Epithelial cell of proximal tubule (primary cell): ENCODE measurements at regions not wholly inside any gene's neighbourhood (a gene's known extent, or its start where the extent isn't known, plus 50 kb on each side); places are given as distances from the start of the nearest gene placed in this dataset.

Experiments used
- DNase-seq: peaks from one replicate; pipeline ENCODE4 v3.0.0-alpha.2; 2011; ENCODE audit warnings: low read depth
- H3K4me3 ChIP-seq: 2 replicates; pipeline ENCODE4 v1.5.1; 2011; ENCODE audit warnings: low read depth, mild to moderate bottlenecking, low read length
- TF ChIP-seq, protein P1 (sequence below): conservative IDR thresholded peaks from 2 replicates; pipeline ENCODE4 v1.5.1; 2012; ENCODE audit warnings: low read depth, mild to moderate bottlenecking, low read length

DNA sequence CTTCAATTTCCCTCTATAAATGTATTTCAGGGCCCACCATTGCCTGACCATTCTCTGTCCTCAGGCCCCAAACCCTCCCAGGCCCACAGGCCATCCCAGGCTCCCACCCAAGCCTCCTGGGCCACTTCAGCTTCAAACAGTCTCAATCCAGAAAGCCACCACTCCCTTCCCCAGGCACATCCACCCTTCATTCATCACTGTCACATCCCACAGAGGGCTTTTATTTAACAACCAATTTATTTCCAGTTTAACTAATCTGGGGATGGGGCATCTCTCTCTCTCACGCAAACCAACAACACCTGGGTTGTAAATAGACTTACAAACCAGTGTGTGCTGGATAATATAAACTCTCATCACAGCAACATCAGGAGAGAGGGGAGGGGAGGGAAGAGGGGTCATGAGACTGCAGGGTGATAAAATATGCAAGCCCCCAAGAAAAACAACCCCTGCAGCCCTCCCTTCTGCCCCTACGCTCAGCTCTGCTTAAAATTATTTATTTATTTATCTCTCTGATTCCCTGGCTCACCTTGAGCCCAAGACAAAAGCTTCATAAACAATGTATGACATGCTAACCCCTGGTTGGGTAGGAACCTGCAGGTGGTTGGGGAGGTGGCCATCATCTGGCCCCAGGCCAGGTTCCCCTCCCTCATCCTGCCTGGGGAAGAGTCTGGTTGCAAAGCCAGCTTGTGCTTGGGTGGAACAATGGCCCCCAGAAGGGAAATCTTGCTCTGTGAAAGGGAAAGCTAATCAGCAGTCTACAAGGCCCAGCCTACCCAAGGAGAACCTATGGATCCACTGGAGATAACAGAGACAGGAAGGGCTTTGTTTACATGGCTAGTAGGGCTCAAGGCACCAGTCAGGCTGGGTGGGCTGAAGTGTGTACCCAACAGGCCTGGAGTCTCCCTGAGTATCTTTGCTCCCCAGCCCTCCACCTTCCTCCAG is 359.2 kb downstream of the BUD13 start:
- no peak overlapping the region for H3K4me3 ChIP-seq
- DNase-seq = no peak
- TF ChIP-seq, protein P1, sequence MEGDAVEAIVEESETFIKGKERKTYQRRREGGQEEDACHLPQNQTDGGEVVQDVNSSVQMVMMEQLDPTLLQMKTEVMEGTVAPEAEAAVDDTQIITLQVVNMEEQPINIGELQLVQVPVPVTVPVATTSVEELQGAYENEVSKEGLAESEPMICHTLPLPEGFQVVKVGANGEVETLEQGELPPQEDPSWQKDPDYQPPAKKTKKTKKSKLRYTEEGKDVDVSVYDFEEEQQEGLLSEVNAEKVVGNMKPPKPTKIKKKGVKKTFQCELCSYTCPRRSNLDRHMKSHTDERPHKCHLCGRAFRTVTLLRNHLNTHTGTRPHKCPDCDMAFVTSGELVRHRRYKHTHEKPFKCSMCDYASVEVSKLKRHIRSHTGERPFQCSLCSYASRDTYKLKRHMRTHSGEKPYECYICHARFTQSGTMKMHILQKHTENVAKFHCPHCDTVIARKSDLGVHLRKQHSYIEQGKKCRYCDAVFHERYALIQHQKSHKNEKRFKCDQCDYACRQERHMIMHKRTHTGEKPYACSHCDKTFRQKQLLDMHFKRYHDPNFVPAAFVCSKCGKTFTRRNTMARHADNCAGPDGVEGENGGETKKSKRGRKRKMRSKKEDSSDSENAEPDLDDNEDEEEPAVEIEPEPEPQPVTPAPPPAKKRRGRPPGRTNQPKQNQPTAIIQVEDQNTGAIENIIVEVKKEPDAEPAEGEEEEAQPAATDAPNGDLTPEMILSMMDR = no peak

DNA sequence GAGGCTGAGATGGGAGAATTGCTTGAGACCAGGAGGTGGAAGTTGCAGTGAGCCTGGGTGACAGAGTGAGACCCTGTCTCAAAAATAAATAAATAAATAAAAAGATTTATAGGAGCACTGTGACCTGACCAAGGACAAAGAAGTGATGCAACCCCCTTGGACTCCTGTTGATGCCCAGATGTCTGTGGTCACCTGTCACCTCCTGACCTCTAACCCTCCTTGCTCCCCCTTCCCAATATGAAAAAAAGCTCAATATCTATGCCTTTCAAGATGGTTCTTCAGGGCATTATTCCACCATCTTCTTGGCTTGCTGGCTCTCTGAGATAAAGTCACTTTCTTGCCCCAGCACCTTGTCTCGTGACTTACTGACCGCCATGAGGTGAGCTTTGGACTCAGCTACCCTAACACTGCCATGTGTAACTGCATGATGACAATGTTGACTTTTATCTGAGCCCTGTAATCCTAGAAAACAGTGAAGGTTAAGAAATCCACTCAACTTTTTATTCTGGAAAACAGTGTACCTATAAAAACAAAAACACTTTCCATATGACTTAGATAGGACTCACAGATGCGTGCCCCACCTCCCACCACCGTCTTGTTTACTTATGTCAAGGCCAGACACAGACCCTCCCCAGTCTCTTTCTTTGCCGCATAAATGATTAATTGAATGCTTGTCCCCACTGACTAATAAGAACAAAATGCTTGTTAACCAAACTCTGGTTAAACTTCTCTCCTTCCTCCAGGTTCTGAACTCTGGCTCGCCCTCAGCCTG is 360.5 kb downstream of the BUD13 start:
- TF ChIP-seq, protein P1 = no peak
- peak; percentile 12 for DNase-seq
- no peak overlapping the region for H3K4me3 ChIP-seq

DNA sequence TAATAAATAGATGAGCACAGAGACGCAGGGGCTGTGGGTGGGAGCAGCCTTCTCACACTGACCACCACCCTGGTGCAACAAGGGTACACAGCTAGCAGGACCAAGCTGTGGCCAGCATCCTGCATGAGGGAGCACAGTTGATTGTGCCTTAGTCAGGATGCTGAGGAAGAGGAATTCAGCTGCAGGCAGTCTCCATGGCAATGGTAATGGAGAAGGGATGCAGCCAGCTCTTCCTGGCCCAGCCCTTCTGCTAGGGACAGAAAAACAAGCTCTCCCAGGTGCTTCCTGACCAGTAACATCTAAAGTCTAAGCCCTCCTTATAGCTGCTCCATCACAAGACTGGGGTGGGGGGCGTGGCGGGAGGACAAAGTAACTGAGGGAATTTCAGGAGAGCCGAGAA is 363.5 kb downstream of the BUD13 start:
- TF ChIP-seq, protein P1 = no peak
- no peak overlapping the region for H3K4me3 ChIP-seq
- DNase-seq = no peak

DNA sequence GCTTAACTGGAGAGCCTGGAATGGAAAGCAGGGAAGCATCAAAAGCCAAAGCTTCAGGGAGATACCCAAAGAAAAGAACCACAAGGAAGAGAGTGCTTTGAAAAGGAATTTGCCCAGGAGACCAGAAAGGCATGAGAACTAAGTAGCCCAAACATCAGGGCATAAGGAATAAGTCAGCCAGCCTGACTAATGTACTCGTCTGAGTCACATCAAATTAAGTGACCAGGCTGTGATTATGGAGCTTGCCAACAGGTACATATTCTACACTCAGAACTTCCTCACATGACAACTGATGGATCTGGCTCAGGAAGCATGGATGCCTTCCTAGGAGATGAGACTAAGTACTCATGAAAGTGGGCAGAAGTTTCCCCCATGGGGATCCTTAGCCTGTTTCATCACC is 366.7 kb downstream of the BUD13 start:
- DNase-seq = no peak
- no peak overlapping the region for H3K4me3 ChIP-seq
- TF ChIP-seq, protein P1 = no peak

DNA sequence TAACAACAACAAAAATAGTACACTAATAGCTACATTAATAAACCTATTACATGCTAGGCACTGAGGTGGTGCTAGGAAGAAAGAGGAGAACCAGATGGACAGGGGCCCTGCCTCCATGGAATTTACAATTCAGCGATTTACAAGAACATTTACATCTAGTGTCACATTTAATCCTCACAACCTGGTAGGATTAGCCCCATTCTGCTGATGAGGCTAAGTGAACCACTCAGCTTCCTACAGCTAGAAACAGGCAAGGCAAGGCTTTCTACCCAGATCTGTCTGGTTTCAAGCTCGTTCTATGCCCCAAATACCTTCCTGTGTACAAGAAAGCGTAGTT is 368.4 kb downstream of the BUD13 start:
- H3K4me3 ChIP-seq = no peak overlapping the region
- DNase-seq = no peak
- TF ChIP-seq, protein P1 = no peak

DNA sequence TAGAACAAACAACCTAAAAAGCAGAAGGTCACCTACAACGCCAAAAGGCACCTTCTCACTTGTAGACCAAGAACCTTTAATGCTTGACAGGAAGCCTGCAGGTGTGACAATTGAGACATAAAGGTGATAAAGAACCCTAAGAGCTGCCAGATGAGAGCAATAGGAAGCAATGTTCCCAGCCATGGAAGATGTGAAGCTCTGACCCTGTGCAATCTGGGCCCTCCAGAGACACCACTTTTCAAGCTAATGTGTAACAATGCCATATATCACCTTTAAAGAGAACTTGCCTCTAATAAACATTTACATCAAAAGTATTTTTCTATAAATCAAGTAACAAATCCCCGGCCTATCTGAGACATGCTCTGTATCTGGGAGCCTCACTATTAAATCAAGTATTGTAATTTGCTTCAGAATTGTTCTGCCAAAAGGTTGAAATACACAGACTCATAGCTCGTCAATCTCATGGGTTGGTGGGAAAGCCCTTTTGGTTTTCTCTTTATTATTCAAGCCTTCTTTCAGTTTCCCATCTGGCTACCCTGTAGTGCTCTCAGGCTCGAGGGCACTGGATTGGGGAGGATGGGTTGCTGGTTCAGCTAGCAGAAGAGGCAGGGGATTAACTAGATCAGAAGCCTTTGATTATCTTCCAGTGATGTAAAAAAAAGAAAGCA is 368.9 kb downstream of the BUD13 start:
- no peak overlapping the region for H3K4me3 ChIP-seq
- TF ChIP-seq, protein P1 = no peak
- no peak for DNase-seq
